ENCODE measurements at regions not wholly inside any gene's neighbourhood (a gene's known extent, or its start where the extent isn't known, plus 50 kb on each side); places are given as distances from the start of the nearest gene placed in this dataset.
"Not testable (repeated sequence)": the region's sequence is repeated elsewhere in the genome, so short reads cannot be mapped to it uniquely, and the experiment has no call there.

DNA sequence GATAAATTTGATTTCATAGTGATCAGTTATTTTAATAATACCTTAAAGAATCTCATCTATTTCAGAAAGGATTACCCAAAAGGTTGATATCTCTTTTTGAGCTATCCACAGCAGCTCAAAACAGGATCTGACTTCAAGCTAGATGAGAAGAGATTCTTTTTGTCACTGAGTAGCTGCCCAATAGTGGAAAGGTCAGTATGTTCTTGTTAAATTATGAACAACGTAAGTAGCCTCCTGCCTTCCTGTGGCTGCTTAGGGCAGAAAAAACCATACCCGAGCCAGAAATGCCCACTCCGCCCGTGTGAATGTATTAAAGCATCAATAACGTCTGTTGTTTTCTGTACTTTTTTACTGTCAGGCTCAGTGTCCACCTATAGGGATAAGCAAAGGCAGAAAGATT lies 51.3 kb upstream of the PRUNE2 start:
- WGBS (ENCODE audit: insufficient coverage), result 94% methylated on average over 4 of the region's 5 CpGs
- H3K79me2 ChIP-seq (ENCODE audit: insufficient read depth, low read length), result no peaks in the 10 kb centered on the region
- H3K4me1 ChIP-seq (ENCODE audit: control insufficient read depth in 1 of 2, insufficient read depth in 2 of 2, low read length in 2 of 2), result no peaks in the 10 kb centered on the region
- no peaks in the 10 kb centered on the region for H3K36me3 Mint-ChIP-seq
- H3K27me3 ChIP-seq (ENCODE audit: control insufficient read depth in 2 of 2, insufficient read depth in 2 of 2, low read length in 2 of 2), result no peaks in the 10 kb centered on the region
- no peak overlapping the region for H3K4me2 ChIP-seq (replicated peaks; ENCODE audit: extremely low read depth, low read length, poor library complexity, severe bottlenecking)
- H3K9ac ChIP-seq (ENCODE audit: insufficient read depth, low read length, poor library complexity, severe bottlenecking), result no peak overlapping the region
- no peak overlapping the region for H2AFZ ChIP-seq (ENCODE audit: insufficient read depth, low read depth, low read length, poor library complexity, severe bottlenecking)
- no peak overlapping the region for H3K4me3 ChIP-seq (replicated peaks in 1 of 3; ENCODE audit: low read depth in 2 of 3, low read length in 3 of 3)
- no peaks in the 10 kb centered on the region for H4K20me1 ChIP-seq (ENCODE audit: insufficient read depth, low read length)
- TF ChIP-seq, protein P1, sequence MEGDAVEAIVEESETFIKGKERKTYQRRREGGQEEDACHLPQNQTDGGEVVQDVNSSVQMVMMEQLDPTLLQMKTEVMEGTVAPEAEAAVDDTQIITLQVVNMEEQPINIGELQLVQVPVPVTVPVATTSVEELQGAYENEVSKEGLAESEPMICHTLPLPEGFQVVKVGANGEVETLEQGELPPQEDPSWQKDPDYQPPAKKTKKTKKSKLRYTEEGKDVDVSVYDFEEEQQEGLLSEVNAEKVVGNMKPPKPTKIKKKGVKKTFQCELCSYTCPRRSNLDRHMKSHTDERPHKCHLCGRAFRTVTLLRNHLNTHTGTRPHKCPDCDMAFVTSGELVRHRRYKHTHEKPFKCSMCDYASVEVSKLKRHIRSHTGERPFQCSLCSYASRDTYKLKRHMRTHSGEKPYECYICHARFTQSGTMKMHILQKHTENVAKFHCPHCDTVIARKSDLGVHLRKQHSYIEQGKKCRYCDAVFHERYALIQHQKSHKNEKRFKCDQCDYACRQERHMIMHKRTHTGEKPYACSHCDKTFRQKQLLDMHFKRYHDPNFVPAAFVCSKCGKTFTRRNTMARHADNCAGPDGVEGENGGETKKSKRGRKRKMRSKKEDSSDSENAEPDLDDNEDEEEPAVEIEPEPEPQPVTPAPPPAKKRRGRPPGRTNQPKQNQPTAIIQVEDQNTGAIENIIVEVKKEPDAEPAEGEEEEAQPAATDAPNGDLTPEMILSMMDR (IDR thresholded peaks at IDR 0.05), result no peak
- H3K9me3 Mint-ChIP-seq, result peaks cover 0 to 9% (median 3%) of the 10 kb centered on the region in 7 donors
- no peak for DNase-seq
- peaks cover 0 to 3% (median 0%) of the 10 kb centered on the region in 3 donors for H3K27me3 Mint-ChIP-seq (ENCODE audit: low read depth in 3 of 3)
- H3K36me3 ChIP-seq (replicated peaks in 1 of 2; ENCODE audit: control insufficient read depth in 1 of 2, insufficient read depth in 2 of 2, low read length in 2 of 2), result no peaks in the 10 kb centered on the region
- intact Hi-C loops (cut with micrococcal nuclease), result no loop called here
- H3K4me1 Mint-ChIP-seq, result no peaks in the 10 kb centered on the region
- no peak overlapping the region for H3K27ac Mint-ChIP-seq
- H3K4me3 Mint-ChIP-seq, result no peak overlapping the region
- H3K9me3 ChIP-seq (replicated peaks in 1 of 2; ENCODE audit: control insufficient read depth in 1 of 2, insufficient read depth in 1 of 2, low read length in 2 of 2), result no peaks in the 10 kb centered on the region
- H3K27ac ChIP-seq (ENCODE audit: low read depth in 1 of 2, low read length in 2 of 2), result no peak overlapping the region

GRCh38 chr9:76956371-76956770 lies 50.5 kb upstream of the PRUNE2 start:
- H3K36me3 ChIP-seq (replicated peaks in 1 of 2; ENCODE audit: control insufficient read depth in 1 of 2, insufficient read depth in 2 of 2, low read length in 2 of 2); DNase-seq; H3K27ac Mint-ChIP-seq; H3K9ac ChIP-seq (ENCODE audit: insufficient read depth, low read length, poor library complexity, severe bottlenecking); H3K4me3 Mint-ChIP-seq; H3K79me2 ChIP-seq (ENCODE audit: insufficient read depth, low read length); H3K36me3 Mint-ChIP-seq; H3K4me1 Mint-ChIP-seq; H3K9me3 Mint-ChIP-seq; H3K27ac ChIP-seq (ENCODE audit: low read depth in 1 of 2, low read length in 2 of 2); intact Hi-C loops (cut with micrococcal nuclease); H3K9me3 ChIP-seq (replicated peaks in 1 of 2; ENCODE audit: control insufficient read depth in 1 of 2, insufficient read depth in 1 of 2, low read length in 2 of 2); H3K27me3 ChIP-seq (ENCODE audit: control insufficient read depth in 2 of 2, insufficient read depth in 2 of 2, low read length in 2 of 2); H3K4me1 ChIP-seq (ENCODE audit: control insufficient read depth in 1 of 2, insufficient read depth in 2 of 2, low read length in 2 of 2); H2AFZ ChIP-seq (ENCODE audit: insufficient read depth, low read depth, low read length, poor library complexity, severe bottlenecking); H3K4me3 ChIP-seq (replicated peaks in 1 of 3; ENCODE audit: low read depth in 2 of 3, low read length in 3 of 3); H3K4me2 ChIP-seq (replicated peaks; ENCODE audit: extremely low read depth, low read length, poor library complexity, severe bottlenecking); H3K27me3 Mint-ChIP-seq (ENCODE audit: low read depth in 3 of 3); H4K20me1 ChIP-seq (ENCODE audit: insufficient read depth, low read length): not testable (repeated sequence)
- WGBS (ENCODE audit: insufficient coverage), result 92% methylated on average over 3 of the region's 7 CpGs
